ENCODE measurements at regions not wholly inside any gene's neighbourhood (a gene's known extent, or its start where the extent isn't known, plus 50 kb on each side); places are given as distances from the start of the nearest gene placed in this dataset.

GRCh38 chr15:26358708-26359107 lies 414.2 kb downstream of the GABRB3 start:
- TF ChIP-seq EZH2phosphoT487 (IDR thresholded peaks at IDR 0.05; ENCODE audit: borderline replicate concordance, low read length) (no peak), CTCF (IDR thresholded peaks at IDR 0.05; ENCODE audit: low read depth, low read length, poor library complexity, severe bottlenecking) (no peak)
